NCI-H446 treated with DMSO at 0.1 percent for 48 hours (cell line): ENCODE measurements at regions not wholly inside any gene's neighbourhood (a gene's known extent, or its start where the extent isn't known, plus 50 kb on each side); places are given as distances from the start of the nearest gene placed in this dataset.
"Not testable (repeated sequence)": the region's sequence is repeated elsewhere in the genome, so short reads cannot be mapped to it uniquely, and the experiment has no call there.

Experiments
- DNase-seq: peaks from one replicate; lab custom pipeline; 2025; lab: John Stamatoyannopoulos, UW

DNA sequence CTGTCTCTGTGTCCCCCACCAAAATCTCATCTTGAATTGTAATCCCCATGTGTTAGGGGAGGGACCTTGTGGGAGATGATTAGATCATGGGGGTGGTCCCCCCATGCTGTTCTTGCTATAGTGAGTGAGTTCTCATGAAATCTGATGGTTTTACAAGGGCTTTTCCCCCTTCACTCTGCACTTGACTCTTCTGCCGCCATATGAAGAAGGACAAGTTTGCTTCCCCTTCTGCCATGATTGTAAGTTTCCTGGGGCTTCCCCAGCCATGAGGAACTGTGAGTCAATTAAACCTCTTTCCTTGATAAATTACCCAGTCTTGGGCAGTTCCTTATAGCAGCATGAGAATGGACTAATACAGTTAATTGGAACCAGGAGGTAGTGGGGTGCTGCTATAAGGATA is 137.1 kb upstream of the RAB4A start:
- no peak for DNase-seq

DNA sequence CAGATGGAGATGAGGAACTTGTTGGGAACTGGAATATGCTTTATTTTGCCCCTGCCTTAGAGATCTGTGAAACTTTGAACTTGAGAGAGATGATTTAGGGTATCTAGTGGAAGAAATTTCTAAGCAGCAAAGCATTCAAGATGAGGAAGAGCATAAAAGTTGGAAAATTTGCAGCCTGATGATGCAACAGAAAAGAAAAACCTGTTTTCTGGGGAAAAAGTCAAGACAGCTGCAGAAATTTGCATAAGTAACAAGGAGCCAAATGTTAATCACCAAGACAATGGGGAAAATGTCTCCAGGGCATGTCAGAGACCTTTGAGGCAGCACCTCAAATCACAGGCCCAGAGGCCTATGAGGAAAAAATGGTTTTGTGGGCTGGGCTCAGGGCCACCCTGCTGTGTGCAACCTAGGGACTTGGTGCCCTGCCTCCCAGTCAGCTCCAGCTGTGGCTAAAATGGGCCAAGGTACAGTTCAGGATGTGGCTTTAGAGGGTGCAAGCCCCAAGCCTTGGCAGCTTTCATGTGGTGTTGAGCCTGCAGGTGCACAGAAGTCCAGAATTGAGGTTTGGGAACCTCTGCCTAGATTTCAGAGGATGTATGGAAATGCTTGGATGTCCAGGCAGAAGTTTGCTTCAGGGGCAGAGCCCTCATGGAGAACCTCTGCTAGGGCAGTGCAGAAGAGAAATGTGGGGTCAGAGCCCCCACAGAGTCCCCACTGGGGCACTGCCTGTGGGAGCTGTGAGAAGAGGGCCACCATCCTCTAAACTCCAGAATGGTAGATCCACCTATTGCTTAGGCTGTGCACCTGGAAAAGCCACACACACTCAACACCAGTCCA is 136.3 kb upstream of the RAB4A start:
- DNase-seq: not testable (repeated sequence)

DNA sequence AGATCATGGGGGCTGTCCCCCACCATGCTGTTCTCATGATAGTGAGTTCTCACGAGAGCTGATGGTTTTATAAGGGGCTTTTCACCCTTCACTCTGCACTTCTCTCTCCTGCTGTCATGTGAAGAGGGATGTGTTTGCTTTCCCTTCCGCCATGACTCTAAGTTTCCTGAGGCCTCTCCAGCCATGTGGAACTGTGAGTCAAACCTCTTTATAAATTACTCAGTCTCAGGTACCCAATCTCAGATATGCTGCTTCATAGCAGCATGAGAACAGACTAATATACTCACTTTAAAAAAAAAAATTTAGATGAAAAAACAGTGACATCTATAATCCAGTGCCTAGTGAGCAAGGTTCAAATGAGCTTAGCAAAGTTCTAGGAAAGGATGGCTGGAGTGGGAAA is 135.1 kb upstream of the RAB4A start:
- DNase-seq: no peak

DNA sequence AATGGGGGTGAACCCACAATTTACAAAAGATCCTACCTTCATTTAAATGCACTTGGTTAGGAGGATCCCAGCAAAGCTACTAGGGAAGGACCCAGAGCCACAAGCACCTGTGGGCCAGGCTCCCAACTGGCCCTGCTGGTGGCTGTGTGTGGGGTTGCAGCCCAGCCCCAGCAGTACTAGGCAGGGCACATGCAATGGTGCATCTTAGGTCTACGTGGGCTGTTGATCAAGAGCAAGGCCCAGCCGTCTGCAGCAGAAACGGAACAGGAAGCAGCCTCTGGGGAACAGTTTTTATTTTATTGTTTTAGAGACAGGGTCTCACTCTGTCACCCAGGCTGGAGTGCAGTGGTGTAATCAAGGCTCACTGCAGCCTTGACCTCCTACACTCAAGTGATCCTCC is 134.1 kb upstream of the RAB4A start:
- DNase-seq: no peak

DNA sequence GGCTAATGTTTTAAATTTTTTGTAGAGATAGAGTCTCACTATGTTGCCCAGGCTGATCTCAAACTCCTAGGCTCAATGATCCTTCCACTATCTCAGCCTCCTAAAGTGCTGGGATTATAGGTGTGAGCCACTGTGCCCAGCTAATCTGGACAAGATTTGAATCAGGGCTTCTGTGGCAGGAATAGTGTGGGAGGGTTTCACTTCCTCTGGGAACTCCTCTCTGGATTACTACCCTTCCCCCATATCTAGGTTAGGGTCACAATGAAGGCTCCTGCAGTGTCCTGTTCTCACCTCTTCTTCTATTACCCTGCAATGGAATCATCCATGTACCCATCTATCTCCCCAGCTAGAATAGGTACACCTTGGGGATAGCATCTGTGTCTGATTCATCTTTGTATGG is 133.6 kb upstream of the RAB4A start:
- no peak for DNase-seq

DNA sequence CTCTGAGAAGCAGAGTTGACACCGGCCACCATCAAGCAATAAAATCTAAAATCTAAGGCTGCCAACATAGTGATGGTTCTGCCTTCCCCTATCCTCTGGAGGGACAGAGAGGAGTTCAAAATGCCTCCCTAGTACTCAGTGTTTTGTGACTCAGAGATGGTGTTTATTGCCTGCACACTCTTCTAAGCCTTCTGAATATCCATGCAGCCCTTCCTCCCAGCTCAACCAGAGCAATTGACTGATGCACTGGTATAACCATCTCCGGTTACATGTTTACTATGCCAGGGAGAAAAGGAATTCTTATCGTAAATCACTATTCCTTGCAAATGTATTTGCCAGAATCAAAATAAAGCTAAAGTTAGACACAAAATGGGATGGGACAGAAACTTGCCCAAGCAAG is 132.9 kb upstream of the RAB4A start:
- DNase-seq: no peak

DNA sequence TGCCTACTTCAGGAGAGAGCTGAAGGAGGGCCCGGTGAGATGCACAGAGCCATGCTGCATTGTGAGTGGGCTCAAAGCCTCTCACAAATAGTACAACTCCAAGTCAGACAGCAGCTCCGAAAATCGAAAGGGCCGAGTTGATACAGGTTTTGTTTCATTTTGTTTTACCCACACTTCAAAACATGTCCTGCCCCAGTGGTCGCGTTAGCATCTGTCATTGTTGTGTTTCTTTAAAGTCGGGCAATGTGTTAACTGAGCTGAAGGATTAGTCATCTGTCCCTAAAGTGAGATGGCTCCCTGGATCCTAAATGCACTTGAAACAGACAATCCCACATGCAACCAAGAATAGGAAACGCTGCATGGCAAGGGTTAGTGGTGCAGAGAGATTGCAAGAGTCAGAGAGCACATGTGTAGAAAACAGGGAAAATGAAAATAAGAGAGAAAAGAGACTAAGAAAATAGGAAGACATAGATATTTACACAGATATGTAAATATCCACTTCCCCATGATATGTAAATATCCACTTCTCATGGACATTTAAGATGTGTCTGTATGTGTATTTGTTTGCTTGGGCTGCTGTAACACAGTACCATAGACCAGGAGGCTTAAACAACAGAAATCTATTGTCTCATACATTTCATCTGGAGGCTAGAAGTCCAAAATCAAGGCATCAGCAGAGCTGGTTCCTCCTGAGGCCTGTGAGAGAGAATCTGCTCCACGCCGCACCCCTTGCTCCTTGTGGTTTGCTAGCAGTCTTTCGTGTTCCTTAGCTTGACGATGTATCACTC is 131.4 kb upstream of the RAB4A start:
- no peak for DNase-seq

DNA sequence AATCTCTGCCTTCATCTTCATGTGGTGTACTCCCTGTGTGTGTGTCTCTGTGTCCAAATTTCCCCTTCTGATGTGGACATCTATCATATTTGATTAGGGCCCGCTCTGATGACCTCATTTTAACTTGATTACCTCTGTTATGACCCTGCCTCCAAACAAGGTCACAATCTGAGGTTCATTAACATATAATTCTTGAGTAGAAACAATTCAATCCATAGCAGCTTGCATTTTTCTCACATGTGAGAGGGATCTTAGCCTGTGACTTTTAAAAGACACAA is 130.9 kb upstream of the RAB4A start:
- DNase-seq: no peak

DNA sequence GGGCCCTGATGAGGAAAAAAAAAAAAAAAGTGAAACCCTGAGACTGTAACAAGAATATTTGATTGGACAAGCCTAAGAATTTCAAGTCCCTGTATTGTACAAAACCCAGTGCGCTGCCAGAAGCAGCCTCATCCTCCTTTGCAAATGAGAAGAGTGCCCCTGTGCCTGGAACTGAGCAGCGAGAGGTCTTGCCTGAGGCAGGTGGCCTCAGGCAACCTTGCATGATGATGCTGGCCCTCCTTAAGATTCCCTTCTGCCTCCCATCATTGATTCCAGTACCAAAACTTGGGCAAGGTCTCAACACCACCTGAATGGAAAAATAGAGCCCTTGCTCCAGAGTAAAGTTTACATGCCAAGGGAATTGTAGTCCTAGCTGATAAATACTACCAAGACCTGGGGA is 129.6 kb upstream of the RAB4A start:
- no peak for DNase-seq

DNA sequence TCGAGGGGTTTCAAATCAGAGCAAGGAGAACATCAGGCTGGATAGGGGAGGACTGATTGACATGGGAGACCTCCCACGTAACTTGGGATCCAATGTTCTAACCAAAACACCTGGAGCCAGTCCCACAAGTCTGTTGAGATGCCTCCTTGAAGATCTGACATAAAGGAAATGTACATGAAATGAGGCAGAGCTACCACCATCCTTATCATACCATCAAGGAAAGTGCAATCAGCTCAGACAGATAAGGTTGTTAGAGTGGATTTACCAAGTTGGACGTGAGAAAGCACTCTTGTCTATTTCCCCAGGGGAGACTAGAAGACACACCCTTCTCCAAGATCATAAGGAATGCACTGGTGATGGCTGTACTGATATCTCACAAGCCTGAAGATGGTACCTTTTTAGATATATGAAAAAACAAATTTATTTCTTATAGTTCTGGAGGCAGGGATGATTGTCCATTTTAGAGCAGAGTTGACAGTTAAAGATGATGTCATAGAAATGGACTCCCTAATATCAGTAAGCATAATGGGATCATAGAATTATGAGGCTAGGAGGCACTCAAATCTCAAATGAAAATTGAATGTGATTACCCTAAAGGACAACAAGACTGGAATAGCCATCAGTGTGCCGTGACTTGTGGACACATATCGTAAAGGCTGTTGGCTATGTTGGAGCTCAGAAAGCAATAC is 129.1 kb upstream of the RAB4A start:
- no peak for DNase-seq

DNA sequence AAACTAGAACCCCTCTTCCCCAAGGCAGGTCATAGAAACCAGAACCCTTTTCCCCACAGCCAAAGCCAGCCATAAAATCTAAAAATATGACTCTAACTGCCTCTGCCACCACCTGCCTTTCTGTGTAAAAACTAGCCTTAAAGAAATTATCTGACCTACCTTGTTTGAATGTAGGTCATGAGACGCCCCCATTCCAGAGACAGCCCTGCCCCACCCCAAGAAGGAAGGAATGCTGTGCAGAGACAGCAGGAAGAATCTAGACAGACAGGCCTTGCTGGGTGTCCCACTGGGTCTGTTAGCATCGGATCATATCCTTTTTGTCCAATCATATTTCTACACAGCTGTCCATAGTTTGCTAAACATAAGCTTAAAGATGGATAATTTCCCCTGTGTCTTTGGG is 128.4 kb upstream of the RAB4A start:
- DNase-seq: no peak

DNA sequence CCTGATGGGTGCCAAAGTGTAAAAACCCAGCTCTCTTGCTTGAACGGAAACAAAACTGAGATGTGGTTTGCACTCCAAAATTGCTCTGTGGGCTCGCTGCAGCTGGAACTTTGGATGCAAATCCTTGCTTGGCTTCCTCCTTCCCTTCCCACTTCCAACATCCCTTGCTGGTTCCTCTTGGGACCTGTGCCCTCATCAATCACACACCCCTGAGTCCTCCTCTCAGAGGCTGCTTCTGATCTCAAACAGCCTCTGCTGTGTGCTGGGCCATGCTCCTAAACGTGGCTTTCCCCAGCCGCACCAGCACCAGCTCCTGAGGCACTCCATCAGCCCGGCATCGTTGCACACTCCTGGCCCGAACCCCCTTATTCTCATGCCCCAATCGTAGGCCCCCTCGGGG is 124.3 kb upstream of the RAB4A start:
- no peak for DNase-seq

DNA sequence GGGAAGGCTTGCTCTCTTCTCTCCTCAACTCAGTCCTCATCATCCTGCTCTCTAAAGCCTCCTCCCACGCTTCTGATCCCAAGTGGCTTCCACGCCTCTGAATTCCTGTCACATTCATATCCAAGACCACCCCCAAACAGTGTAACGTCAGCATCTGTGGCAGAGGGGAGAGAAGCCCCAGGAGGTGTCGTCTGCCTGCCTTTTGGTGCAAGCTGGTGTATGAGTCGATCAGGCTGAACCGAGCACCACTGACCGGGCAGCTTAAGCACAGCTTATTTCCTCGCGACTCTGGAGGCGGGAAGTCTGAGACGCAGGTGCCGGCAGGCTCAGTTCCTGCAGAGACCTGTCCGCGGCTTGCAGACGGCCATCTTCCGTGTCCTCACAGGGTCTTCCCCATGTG is 123.8 kb upstream of the RAB4A start:
- DNase-seq: no peak

DNA sequence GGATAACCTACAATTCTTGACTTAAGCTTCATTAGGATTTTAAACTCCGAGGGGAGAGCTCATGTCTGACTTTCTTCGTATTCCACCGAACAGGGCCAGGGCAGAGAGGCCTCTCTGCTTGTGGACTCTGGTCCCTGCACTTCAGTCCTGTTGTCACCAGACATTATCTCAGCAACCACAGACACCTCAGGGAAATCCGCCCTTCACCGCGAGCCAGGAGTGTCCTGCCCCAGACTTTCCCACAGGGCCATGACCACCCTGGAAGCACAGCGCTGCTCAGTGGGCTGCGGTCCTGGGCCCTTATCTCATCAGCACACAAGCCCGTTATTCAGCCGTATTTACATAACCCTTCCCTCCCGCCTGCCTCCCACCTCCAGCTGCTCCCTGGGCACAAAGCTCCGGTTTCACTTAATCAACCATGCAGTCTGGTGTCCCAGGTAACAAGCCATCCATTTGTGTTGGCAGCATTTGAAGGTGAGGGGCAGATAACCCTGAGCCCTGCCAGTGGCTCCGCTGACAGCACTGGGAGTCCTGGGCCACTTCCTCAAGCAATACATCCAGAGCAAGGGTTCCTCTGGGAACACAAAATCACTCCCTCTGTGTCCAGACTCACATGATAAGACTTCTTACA is 122.8 kb upstream of the RAB4A start:
- DNase-seq: no peak

DNA sequence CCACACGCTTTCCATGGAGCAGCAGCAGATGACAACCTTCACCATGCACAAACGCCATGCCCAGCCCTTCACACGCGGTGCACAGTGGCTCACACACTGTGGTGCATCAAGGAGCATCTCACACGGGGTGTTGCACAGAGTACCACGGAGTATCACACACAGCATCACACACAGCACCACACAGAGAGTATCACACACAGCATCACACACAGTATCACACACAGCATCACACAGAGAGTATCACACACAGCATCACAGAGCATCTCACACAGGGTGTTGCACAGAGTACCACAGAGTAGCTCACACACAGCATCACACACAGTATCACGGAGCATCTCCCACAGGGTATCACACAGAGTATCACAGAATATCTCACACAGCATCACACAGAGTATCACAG is 122.2 kb upstream of the RAB4A start:
- DNase-seq: no peak

DNA sequence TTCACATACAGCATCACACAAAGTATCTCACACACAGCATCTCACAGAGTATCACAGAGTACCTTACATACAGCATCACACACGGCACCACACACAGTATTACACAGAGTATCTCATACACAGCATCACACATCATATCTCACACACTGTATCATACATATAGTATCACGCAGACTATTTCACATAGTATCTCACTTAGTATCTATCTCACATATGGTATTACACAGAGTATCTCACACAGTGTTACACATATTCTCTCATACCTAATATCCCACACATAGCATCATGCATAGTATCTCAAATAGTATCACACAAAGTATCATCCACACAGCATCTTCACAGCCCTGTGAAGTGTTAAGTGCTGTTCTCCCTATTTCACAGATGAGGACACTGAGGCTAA is 121.5 kb upstream of the RAB4A start:
- no peak for DNase-seq

DNA sequence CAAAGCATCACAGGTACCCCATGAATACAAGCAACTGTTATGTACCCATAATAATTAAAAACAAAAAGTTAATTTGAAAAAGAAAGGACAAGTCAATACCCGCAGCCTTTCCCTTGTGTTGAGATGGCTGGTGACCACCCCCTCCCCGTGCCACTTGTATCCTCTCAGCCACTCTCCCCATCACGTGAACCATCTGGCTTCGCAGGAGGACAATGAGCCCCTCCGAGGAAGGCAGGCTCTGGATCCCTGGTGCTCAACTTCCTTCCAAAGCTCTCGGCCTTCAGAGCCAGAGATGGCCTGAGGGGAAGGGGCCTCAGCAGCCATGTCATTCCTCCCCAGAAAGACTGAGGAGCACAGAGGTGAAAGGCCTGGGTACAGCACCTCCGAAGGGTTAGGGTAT is 120.4 kb upstream of the RAB4A start:
- DNase-seq: no peak

DNA sequence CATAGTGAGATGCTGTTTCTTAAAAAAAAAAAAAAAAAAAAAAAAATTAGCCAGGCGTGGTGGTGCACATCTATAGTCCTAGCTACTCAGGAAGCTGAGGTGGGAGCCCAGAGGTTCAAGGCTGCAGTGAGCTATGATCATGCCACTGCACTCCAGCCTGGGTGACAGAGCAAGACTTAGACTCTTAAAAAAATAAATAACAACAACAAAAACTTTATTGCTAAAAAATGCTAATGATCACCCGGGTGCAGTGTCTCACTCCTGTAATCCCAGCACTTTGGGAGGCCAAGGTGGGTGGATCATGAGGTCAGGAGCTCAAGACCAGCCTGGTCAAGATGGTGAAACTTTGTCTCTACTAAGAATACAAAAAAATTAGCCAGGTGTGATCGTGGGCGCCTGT is 119.5 kb upstream of the RAB4A start:
- not testable (repeated sequence) for DNase-seq

DNA sequence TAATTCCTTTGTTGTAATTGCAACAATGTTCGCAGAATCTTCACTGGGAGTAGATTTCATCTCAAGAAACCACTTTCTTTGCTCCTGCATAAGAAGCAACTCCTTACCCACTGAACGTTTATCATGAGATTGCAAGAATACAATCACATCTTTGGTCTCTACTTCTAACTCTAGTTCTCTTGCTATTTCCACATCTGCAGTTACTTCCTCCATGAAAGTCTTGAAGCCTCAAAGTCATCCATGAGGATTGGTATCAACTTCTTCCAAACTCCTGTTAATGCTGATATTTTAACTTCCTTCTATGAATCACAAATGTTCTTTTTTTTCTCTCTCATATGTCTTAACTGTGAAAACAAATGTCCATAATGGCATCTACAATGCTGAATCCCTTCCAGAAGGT is 118.6 kb upstream of the RAB4A start:
- no peak for DNase-seq

DNA sequence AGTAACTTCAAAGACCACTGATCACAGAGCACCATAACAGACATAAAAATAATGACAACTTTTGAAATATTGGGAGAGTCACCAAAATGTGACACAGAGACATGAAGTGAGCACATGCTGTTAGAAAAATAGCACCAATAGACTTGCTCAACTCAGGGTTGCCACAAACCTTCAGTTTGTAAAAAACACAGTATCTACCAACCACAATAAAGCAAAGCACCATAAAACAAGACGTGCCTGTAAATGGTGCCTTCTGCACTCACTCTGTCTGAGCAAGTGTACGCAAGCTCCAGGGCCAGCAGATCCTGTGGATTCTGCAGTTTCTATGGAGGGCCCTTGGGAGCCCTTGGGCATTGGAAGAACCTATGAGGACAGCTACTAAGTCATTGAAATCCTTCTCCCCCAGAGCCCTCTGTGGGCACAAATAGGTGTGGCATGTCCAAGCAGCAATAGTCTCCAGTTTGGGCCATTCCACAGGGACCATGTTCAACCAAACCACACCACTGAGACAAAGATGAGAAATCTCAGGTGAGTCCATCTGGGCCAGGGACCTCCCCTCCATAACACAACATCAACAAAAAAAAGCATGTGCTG is 116.9 kb upstream of the RAB4A start:
- no peak for DNase-seq

DNA sequence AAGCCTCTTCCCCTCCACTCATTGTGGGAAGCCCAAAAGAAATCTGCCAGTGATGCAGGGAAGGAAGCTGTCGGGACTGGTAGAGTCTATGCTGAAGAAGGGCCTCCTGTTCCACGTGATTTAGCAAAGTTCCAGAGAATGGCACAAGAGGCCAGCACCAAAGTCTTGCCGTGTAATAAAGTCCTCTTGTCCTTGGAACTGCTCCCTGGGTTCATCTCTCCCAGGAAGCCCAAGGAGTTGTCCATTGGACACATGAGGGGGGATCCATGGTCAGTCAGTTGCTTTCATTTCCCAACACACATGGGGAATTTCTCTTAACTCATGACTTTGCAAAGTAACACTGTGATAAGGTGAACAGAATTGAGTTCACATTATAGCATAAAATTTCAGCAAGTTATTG is 116.1 kb upstream of the RAB4A start:
- no peak for DNase-seq

DNA sequence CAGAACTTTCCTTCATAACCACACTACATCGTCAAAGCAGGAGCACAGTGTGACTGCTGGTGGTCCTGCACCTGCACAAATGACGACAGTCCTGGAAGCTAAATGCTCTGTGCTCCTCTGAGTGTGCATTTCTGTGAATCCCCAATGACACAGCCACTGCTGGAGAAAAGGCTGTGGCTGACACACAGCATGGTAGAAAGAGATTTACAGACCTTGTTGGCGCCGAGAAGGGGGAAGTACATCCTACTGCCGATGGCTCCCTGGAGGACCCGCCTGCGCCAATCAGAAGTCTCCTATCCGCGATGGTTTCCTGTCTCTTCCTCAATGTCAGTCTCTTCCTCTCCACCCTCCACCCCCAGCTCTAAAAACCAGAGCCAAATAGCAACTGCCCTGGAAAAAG is 115.4 kb upstream of the RAB4A start:
- DNase-seq: no peak
